Neural cell (in vitro differentiated cells): ENCODE measurements at regions not wholly inside any gene's neighbourhood (a gene's known extent, or its start where the extent isn't known, plus 50 kb on each side); places are given as distances from the start of the nearest gene placed in this dataset.

Experiments
- EP300 ChIP-seq: fragments of 450-650 bp; conservative IDR thresholded peaks from 2 replicates; pipeline ENCODE4 v1.6.1; 2014; ENCODE audit warnings: antibody characterized with exemption, mild to moderate bottlenecking, moderate library complexity; ENCODE audit not compliant: poor library complexity, severe bottlenecking
- MXI1 ChIP-seq: fragments of 450-650 bp; conservative IDR thresholded peaks from 2 replicates; pipeline ENCODE4 v1.6.1; 2014; ENCODE audit warnings: antibody characterized with exemption, mild to moderate bottlenecking; ENCODE audit not compliant: poor library complexity, severe bottlenecking
- POLR2AphosphoS5 ChIP-seq: IDR thresholded peaks from 2 replicates; pipeline ENCODE4 v1.6.1; 2012
- TAF1 ChIP-seq: IDR thresholded peaks from 2 replicates; pipeline ENCODE4 v1.6.1; 2012; ENCODE audit warnings: low read depth
- TF ChIP-seq, protein P1 (sequence below): fragments of 450-650 bp; IDR thresholded peaks from 2 replicates; pipeline ENCODE4 v1.5.1; 2014; ENCODE audit warnings: antibody characterized with exemption, mild to moderate bottlenecking, moderate library complexity; ENCODE audit not compliant: poor library complexity, severe bottlenecking

DNA sequence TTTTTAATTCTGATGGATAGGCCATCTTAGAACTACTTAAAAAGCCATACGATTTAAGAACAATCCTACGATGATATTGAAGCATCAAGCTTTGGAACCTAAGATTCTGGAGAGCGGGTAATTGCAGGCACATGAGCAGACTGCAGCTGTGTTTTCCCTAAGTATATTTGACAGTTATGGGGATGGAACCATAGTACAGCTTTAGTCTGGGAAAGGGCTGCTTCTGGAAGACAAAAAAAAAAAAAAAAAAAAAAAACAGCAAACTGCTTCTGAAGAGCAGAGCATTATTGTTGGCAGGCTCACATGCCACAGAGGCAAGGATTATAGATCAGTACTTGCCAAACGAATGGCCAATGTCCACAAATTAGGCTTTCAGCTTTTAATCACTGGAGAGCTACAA lies 1618.7 kb downstream of the AMY1C start:
- TF ChIP-seq, protein P1, sequence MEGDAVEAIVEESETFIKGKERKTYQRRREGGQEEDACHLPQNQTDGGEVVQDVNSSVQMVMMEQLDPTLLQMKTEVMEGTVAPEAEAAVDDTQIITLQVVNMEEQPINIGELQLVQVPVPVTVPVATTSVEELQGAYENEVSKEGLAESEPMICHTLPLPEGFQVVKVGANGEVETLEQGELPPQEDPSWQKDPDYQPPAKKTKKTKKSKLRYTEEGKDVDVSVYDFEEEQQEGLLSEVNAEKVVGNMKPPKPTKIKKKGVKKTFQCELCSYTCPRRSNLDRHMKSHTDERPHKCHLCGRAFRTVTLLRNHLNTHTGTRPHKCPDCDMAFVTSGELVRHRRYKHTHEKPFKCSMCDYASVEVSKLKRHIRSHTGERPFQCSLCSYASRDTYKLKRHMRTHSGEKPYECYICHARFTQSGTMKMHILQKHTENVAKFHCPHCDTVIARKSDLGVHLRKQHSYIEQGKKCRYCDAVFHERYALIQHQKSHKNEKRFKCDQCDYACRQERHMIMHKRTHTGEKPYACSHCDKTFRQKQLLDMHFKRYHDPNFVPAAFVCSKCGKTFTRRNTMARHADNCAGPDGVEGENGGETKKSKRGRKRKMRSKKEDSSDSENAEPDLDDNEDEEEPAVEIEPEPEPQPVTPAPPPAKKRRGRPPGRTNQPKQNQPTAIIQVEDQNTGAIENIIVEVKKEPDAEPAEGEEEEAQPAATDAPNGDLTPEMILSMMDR: no peak
- TF ChIP-seq MXI1: no peak
- TF ChIP-seq POLR2AphosphoS5: no peak
- no peak for TF ChIP-seq TAF1
- no peak for TF ChIP-seq EP300
